Loucy (cell line): ENCODE measurements at regions not wholly inside any gene's neighbourhood (a gene's known extent, or its start where the extent isn't known, plus 50 kb on each side); places are given as distances from the start of the nearest gene placed in this dataset.

Source experiments
- EZH2phosphoT487 ChIP-seq: fragments of 200-600 bp; IDR thresholded peaks from 2 replicates; pipeline ENCODE4 v1.6.1; 2018; ENCODE audit warnings: antibody characterized with exemption, mild to moderate bottlenecking, moderate library complexity, borderline replicate concordance
- TF ChIP-seq, protein P1 (sequence below): fragments of 200-600 bp; sonication (generic); conservative IDR thresholded peaks from 2 replicates; pipeline ENCODE4 v1.5.1; 2014; ENCODE audit warnings: mild to moderate bottlenecking, antibody characterized with exemption, low read length

DNA sequence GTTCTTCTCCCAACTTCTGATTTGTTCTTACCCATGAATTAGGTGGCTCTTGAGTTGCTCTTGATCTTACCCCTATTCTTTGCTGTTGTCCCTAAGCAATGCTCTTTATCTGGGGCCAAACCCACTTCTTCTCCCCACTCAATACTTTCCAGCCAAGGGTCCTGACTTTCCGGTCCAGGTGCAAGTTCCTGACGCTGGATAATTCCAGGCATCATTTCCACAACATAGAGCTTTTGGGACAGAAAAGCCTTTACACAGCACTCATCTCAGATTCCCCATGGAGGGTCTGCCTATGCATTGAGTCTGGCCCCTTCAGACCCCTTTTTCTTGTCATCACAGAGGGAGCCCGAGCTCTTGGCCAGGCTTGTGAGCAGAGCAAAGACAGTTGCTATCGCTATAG lies 85.4 kb upstream of the BOC start:
- TF ChIP-seq EZH2phosphoT487: no peak
- TF ChIP-seq, protein P1, sequence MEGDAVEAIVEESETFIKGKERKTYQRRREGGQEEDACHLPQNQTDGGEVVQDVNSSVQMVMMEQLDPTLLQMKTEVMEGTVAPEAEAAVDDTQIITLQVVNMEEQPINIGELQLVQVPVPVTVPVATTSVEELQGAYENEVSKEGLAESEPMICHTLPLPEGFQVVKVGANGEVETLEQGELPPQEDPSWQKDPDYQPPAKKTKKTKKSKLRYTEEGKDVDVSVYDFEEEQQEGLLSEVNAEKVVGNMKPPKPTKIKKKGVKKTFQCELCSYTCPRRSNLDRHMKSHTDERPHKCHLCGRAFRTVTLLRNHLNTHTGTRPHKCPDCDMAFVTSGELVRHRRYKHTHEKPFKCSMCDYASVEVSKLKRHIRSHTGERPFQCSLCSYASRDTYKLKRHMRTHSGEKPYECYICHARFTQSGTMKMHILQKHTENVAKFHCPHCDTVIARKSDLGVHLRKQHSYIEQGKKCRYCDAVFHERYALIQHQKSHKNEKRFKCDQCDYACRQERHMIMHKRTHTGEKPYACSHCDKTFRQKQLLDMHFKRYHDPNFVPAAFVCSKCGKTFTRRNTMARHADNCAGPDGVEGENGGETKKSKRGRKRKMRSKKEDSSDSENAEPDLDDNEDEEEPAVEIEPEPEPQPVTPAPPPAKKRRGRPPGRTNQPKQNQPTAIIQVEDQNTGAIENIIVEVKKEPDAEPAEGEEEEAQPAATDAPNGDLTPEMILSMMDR: no peak
